Neural cell (in vitro differentiated cells): ENCODE measurements at regions not wholly inside any gene's neighbourhood (a gene's known extent, or its start where the extent isn't known, plus 50 kb on each side); places are given as distances from the start of the nearest gene placed in this dataset.

ENCODE experiments used
- H2AFZ ChIP-seq: fragments of 200-600, 300-800 bp; sonication (generic), shearing (Covaris generic); 2 replicates; pipeline ENCODE4 v1.6.0; 2014; ENCODE audit warnings: low read depth, mild to moderate bottlenecking, antibody characterized with exemption, low read length, moderate library complexity
- H3F3A ChIP-seq: fragments of 200-600 bp; shearing (Covaris generic); 2 replicates; pipeline ENCODE4 v1.6.1; 2016; ENCODE audit warnings: mild to moderate bottlenecking, moderate library complexity, mixed read lengths, antibody characterized with exemption, low read length; ENCODE audit not compliant: insufficient read depth, poor library complexity, severe bottlenecking
- H3K27ac ChIP-seq: fragments of 200-600, 300-800 bp; sonication (generic), shearing (Covaris generic); 2 replicates; pipeline ENCODE4 v1.5.1; 2014; ENCODE audit warnings: mild to moderate bottlenecking, low read length, moderate library complexity
- H3K27me3 ChIP-seq: fragments of 300-800, 200-600 bp; sonication (generic), shearing (Covaris generic); 2 replicates; pipeline ENCODE4 v1.6.0; 2014; ENCODE audit warnings: mild to moderate bottlenecking, low read depth, low read length, moderate library complexity; ENCODE audit not compliant: insufficient read depth
- H3K36me3 ChIP-seq: fragments of 300-800, 200-600 bp; sonication (generic), shearing (Covaris generic); 2 replicates; pipeline ENCODE4 v1.5.1; 2014; ENCODE audit warnings: mild to moderate bottlenecking, antibody characterized with exemption, low read length, moderate library complexity; ENCODE audit not compliant: insufficient read depth
- H3K4me2 ChIP-seq: fragments of 300-800, 200-600 bp; sonication (generic), shearing (Covaris generic); 2 replicates; pipeline ENCODE4 v1.6.0; 2014; ENCODE audit warnings: mild to moderate bottlenecking, low read length
- H3K4me3 ChIP-seq: fragments of 300-800, 200-600 bp; sonication (generic), shearing (Covaris generic); 2 replicates; pipeline ENCODE4 v1.5.1; 2014; ENCODE audit warnings: mild to moderate bottlenecking, low read length, moderate library complexity
- H3K79me2 ChIP-seq: fragments of 200-600 bp; shearing (Covaris generic); replicated peaks from 2 replicates; pipeline ENCODE4 v1.6.0; 2014; ENCODE audit warnings: mild to moderate bottlenecking, low read length, moderate library complexity; ENCODE audit not compliant: insufficient read depth
- H3K9ac ChIP-seq: fragments of 300-800, 200-600 bp; sonication (generic), shearing (Covaris generic); 2 replicates; pipeline ENCODE4 v1.6.1; 2016; ENCODE audit warnings: mild to moderate bottlenecking, low read length, mixed read lengths
- H3K9me2 ChIP-seq: fragments of 200-600 bp; shearing (Covaris generic); 2 replicates; pipeline ENCODE4 v1.6.1; 2016; ENCODE audit warnings: mild to moderate bottlenecking, low read length, mixed read lengths; ENCODE audit not compliant: insufficient read depth
- H3K9me3 ChIP-seq: fragments of 200-600, 300-800 bp; sonication (generic), shearing (Covaris generic); 2 replicates; pipeline ENCODE4 v1.6.1; 2016; ENCODE audit warnings: mild to moderate bottlenecking, mixed run types, low read length, moderate library complexity, mixed read lengths
- H4K20me1 ChIP-seq: fragments of 200-600 bp; shearing (Covaris generic); 2 replicates; pipeline ENCODE4 v1.6.1; 2016; ENCODE audit warnings: mild to moderate bottlenecking, mixed run types; ENCODE audit not compliant: insufficient read depth
- EP300 ChIP-seq: fragments of 450-650 bp; conservative IDR thresholded peaks from 2 replicates; pipeline ENCODE4 v1.6.1; 2014; ENCODE audit warnings: antibody characterized with exemption, mild to moderate bottlenecking, moderate library complexity; ENCODE audit not compliant: poor library complexity, severe bottlenecking
- EZH2 ChIP-seq: fragments of 200-600, 300-800 bp; shearing (Covaris generic), sonication (generic); IDR thresholded peaks from 2 replicates; pipeline ENCODE4 v1.6.1; 2014; ENCODE audit warnings: antibody characterized with exemption, low read length, borderline replicate concordance, mild to moderate bottlenecking; ENCODE audit not compliant: insufficient read depth, poor library complexity, severe bottlenecking
- MXI1 ChIP-seq: fragments of 450-650 bp; conservative IDR thresholded peaks from 2 replicates; pipeline ENCODE4 v1.6.1; 2014; ENCODE audit warnings: antibody characterized with exemption, mild to moderate bottlenecking; ENCODE audit not compliant: poor library complexity, severe bottlenecking
- POLR2AphosphoS5 ChIP-seq: IDR thresholded peaks from 2 replicates; pipeline ENCODE4 v1.6.1; 2012
- RAD21 ChIP-seq: fragments of 450-650 bp; conservative IDR thresholded peaks from 2 replicates; pipeline ENCODE4 v1.6.1; 2014; ENCODE audit warnings: antibody characterized with exemption, mild to moderate bottlenecking, moderate library complexity
- SMC3 ChIP-seq: fragments of 450-650 bp; conservative IDR thresholded peaks from 2 replicates; pipeline ENCODE4 v1.6.1; 2014; ENCODE audit warnings: antibody characterized with exemption, mild to moderate bottlenecking, moderate library complexity; ENCODE audit not compliant: poor library complexity
- TAF1 ChIP-seq: IDR thresholded peaks from 2 replicates; pipeline ENCODE4 v1.6.1; 2012; ENCODE audit warnings: low read depth
- TF ChIP-seq, protein P1 (sequence below): IDR thresholded peaks from 2 replicates; pipeline ENCODE4 v1.6.1; 2012; ENCODE audit warnings: borderline replicate concordance
- TF ChIP-seq, protein P2 (sequence below): fragments of 450-650 bp; IDR thresholded peaks from 2 replicates; pipeline ENCODE4 v1.5.1; 2014; ENCODE audit warnings: antibody characterized with exemption, mild to moderate bottlenecking, moderate library complexity; ENCODE audit not compliant: poor library complexity, severe bottlenecking

DNA sequence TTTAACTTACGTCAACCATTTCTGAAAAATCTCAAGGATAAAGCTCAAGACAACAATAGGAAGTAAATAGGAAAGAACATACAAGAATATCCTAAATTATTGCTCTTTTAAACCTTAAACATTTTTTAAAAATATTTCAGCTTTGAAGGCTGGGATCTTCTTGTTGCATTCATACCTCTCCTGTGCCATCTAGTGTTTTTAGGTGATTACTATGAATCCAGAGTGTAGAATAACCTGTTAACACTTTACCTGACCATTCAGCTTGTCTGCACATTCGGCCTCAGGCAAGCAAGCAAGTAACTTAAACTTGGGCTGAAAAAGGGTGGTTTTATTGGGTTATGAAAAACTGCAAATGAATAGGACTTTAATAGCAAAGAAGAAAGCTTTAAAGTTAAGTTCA is 507.8 kb upstream of the INTU start:
- Histone ChIP-seq H3K27me3 (no peaks in the 10 kb centered on the region), H3F3A (no peaks in the 10 kb centered on the region), H3K27ac (no peak overlapping the region), H2AFZ (no peak overlapping the region), H3K9me2 (no peaks in the 10 kb centered on the region), H3K9me3 (no peaks in the 10 kb centered on the region), H3K36me3 (no peaks in the 10 kb centered on the region), H4K20me1 (no peaks in the 10 kb centered on the region), H3K4me3 (no peak overlapping the region), H3K4me2 (no peak overlapping the region), H3K79me2 (no peaks in the 10 kb centered on the region), H3K9ac (no peak overlapping the region)
- TF ChIP-seq SMC3 (peak; percentile 68), RAD21 (peak; percentile 68), EZH2 (no peak)
- TF ChIP-seq, protein P1, sequence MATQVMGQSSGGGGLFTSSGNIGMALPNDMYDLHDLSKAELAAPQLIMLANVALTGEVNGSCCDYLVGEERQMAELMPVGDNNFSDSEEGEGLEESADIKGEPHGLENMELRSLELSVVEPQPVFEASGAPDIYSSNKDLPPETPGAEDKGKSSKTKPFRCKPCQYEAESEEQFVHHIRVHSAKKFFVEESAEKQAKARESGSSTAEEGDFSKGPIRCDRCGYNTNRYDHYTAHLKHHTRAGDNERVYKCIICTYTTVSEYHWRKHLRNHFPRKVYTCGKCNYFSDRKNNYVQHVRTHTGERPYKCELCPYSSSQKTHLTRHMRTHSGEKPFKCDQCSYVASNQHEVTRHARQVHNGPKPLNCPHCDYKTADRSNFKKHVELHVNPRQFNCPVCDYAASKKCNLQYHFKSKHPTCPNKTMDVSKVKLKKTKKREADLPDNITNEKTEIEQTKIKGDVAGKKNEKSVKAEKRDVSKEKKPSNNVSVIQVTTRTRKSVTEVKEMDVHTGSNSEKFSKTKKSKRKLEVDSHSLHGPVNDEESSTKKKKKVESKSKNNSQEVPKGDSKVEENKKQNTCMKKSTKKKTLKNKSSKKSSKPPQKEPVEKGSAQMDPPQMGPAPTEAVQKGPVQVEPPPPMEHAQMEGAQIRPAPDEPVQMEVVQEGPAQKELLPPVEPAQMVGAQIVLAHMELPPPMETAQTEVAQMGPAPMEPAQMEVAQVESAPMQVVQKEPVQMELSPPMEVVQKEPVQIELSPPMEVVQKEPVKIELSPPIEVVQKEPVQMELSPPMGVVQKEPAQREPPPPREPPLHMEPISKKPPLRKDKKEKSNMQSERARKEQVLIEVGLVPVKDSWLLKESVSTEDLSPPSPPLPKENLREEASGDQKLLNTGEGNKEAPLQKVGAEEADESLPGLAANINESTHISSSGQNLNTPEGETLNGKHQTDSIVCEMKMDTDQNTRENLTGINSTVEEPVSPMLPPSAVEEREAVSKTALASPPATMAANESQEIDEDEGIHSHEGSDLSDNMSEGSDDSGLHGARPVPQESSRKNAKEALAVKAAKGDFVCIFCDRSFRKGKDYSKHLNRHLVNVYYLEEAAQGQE: no peak
- TF ChIP-seq, protein P2, sequence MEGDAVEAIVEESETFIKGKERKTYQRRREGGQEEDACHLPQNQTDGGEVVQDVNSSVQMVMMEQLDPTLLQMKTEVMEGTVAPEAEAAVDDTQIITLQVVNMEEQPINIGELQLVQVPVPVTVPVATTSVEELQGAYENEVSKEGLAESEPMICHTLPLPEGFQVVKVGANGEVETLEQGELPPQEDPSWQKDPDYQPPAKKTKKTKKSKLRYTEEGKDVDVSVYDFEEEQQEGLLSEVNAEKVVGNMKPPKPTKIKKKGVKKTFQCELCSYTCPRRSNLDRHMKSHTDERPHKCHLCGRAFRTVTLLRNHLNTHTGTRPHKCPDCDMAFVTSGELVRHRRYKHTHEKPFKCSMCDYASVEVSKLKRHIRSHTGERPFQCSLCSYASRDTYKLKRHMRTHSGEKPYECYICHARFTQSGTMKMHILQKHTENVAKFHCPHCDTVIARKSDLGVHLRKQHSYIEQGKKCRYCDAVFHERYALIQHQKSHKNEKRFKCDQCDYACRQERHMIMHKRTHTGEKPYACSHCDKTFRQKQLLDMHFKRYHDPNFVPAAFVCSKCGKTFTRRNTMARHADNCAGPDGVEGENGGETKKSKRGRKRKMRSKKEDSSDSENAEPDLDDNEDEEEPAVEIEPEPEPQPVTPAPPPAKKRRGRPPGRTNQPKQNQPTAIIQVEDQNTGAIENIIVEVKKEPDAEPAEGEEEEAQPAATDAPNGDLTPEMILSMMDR: peak; percentile 64

DNA sequence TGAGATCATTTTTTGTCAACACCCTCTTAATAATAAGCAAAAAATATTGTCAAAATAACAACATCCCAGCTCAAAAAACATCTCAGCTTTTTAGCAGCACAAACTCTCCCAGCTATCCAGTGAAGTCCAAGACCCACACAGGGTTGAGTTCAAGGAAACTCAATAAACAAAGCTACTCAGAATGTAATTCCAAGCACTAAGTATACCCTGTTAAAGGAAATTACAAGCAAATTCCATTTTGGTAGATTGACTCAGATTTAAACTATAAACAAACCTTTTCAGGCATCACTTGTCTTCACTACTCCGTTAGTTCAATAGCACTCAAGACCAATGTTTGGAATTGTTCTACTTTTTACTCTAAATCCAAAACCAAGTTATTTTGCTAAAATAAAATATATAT is 506.0 kb upstream of the INTU start:
- no peak overlapping the region for H3K27ac ChIP-seq

More for the DNA sequence above, 506.0 kb upstream of the INTU start:
- Histone ChIP-seq H3K79me2 (no peaks in the 10 kb centered on the region), H2AFZ (no peak overlapping the region), H3K9me2 (no peaks in the 10 kb centered on the region), H3K9ac (no peak overlapping the region), H3K9me3 (no peaks in the 10 kb centered on the region), H4K20me1 (no peaks in the 10 kb centered on the region), H3K27me3 (no peaks in the 10 kb centered on the region), H3K4me2 (no peak overlapping the region), H3K36me3 (no peaks in the 10 kb centered on the region), H3F3A (no peaks in the 10 kb centered on the region), H3K4me3 (no peak overlapping the region)
- TF ChIP-seq EP300 (no peak), RAD21 (no peak), EZH2 (no peak), TAF1 (no peak), POLR2AphosphoS5 (no peak), MXI1 (no peak), SMC3 (no peak)
- TF ChIP-seq, protein P1: no peak
- TF ChIP-seq, protein P2: no peak
